Central memory CD8-positive, alpha-beta T cell (primary cell): ENCODE measurements at regions not wholly inside any gene's neighbourhood (a gene's known extent, or its start where the extent isn't known, plus 50 kb on each side); places are given as distances from the start of the nearest gene placed in this dataset.
"Not testable (repeated sequence)": the region's sequence is repeated elsewhere in the genome, so short reads cannot be mapped to it uniquely, and the experiment has no call there.

ENCODE experiments used
- ATAC-seq: fragments of 150-1000 bp; cut with Tn5 transposase; replicated peaks from 2 replicates; pipeline ENCODE4 v1.10.0; 2022; ENCODE audit warnings: mild to moderate bottlenecking, moderate FRiP score, moderate number of reproducible peaks; ENCODE audit not compliant: poor library complexity, severe bottlenecking; ENCODE audit errors: extremely low read depth
- DNase-seq, 2 donors: peaks; one replicate each; pipeline ENCODE4 v3.0.0; 2021; ENCODE audit warnings: low spot score in 2 of 2
- H3K27ac Mint-ChIP-seq: one replicate; pipeline ENCODE4 v1.8.0; 2022; ENCODE audit warnings: low read depth, mild to moderate bottlenecking, moderate library complexity, mixed read lengths
- H3K27me3 Mint-ChIP-seq: one replicate; pipeline ENCODE4 v1.8.0; 2022; ENCODE audit warnings: mixed read lengths
- H3K36me3 Mint-ChIP-seq: one replicate; pipeline ENCODE4 v1.8.0; 2022; ENCODE audit warnings: mild to moderate bottlenecking, moderate library complexity, mixed read lengths; ENCODE audit not compliant: insufficient read depth
- H3K4me1 Mint-ChIP-seq: one replicate; pipeline ENCODE4 v1.8.0; 2022; ENCODE audit warnings: mixed read lengths
- H3K4me3 Mint-ChIP-seq: one replicate; pipeline ENCODE4 v1.8.0; 2022; ENCODE audit warnings: mild to moderate bottlenecking, moderate library complexity, mixed read lengths
- H3K9me3 Mint-ChIP-seq: one replicate; pipeline ENCODE4 v1.8.0; 2022; ENCODE audit warnings: mixed read lengths

- no peaks in the 10 kb centered on the region for H3K36me3 Mint-ChIP-seq
- H3K4me3 Mint-ChIP-seq: no peak overlapping the region
- DNase-seq (no peak), ATAC-seq (no peak)
- no peaks in the 10 kb centered on the region for H3K9me3 Mint-ChIP-seq
- H3K4me1 Mint-ChIP-seq: no peaks in the 10 kb centered on the region
- H3K27ac Mint-ChIP-seq: no peak overlapping the region
- H3K27me3 Mint-ChIP-seq: peaks cover 16% of the 10 kb centered on the region
Measured at GRCh38 chr16:48084826-48085225, 71.0 kb downstream of the ABCC12 start.

DNA sequence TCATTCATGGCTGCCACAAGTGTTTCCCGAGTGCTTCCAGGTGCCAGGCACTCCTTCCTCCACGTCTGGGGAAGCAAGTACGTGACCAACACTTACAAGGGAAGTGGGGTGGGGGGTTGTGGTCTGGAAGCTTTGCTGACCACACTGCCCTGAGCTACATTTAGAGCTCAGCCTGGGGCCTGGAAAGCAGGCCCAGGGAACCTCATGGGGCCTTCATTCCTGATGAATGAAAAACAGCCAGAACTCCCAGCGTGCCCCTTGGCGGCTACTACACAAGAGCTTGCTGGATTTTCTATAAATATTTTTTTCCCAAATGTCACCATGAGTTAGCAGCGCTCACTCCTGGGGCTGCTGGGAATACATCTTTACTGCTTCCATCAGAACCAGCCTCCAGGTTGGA, 73.3 kb downstream of the ABCC12 start:
- Mint-ChIP-seq H3K9me3 (no peaks in the 10 kb centered on the region), H3K4me3 (no peak overlapping the region), H3K27ac (no peak overlapping the region), H3K27me3 (peaks cover 16% of the 10 kb centered on the region), H3K4me1 (no peaks in the 10 kb centered on the region), H3K36me3 (no peaks in the 10 kb centered on the region)
- DNase-seq (no peak), ATAC-seq (no peak)

- Mint-ChIP-seq H3K4me1 (no peaks in the 10 kb centered on the region), H3K9me3 (no peaks in the 10 kb centered on the region), H3K4me3 (no peak overlapping the region), H3K36me3 (no peaks in the 10 kb centered on the region), H3K27me3 (peaks cover 16% of the 10 kb centered on the region), H3K27ac (no peak overlapping the region)
- ATAC-seq (no peak), DNase-seq (no peak)
Measured at GRCh38 chr16:48081656-48082055, 74.1 kb downstream of the ABCC12 start.

DNA sequence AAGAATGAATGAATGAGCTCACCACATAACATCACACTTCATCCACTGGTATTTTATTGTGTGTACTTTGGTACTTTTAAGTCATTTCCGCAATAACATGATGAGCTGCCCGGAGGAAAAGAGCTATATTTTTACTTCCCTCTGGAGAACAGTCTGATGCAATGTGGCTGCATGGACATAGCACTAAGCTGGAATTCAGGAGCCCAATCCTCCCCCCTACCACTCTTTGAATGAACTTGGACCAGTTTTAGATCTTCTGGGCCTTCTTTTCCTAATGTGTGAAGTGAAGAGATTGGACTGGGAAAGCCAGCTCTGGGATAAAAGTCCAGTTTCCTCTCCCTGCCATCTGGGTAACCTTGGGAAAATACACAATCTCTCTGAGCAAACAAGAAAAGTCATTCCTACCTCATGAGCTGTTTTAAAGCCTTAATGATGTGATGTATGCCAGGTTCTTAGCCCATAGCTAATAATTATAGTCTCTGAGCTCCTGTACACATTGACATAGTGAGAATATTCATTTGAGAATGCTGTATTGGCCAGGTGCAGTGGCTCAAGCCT, 79.3 kb downstream of the ABCC12 start:
- Mint-ChIP-seq H3K9me3 (no peaks in the 10 kb centered on the region), H3K27me3 (peaks cover 33% of the 10 kb centered on the region), H3K4me1 (no peaks in the 10 kb centered on the region), H3K36me3 (no peaks in the 10 kb centered on the region), H3K27ac (no peak overlapping the region), H3K4me3 (no peak overlapping the region)
- DNase-seq (no peak), ATAC-seq (no peak)

DNA sequence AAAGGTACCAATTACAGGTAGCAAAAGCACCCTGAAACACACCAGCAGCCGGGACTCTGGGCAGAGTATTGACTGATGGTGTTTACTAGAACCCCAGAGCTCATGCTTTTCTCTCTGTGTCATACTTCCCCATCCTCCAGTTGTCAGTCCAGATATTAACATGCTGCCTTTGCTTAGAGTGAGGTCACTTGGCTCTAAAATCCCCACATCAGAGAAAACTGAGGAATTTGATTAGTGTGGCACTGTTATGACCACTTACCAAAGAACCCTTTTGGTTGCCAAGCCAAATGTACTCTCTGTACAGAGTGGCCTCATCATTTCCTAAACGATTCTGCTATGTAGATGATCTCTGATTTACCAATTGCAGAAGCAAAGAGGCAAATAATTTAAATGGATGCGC, 80.4 kb downstream of the ABCC12 start:
- no peaks in the 10 kb centered on the region for H3K4me1 Mint-ChIP-seq
- H3K36me3 Mint-ChIP-seq: no peaks in the 10 kb centered on the region
- H3K4me3 Mint-ChIP-seq: no peak overlapping the region
- H3K27ac Mint-ChIP-seq: no peak overlapping the region
- H3K27me3 Mint-ChIP-seq: peaks cover 44% of the 10 kb centered on the region
- ATAC-seq: no peak
- no peaks in the 10 kb centered on the region for H3K9me3 Mint-ChIP-seq
- no peak for DNase-seq

DNA sequence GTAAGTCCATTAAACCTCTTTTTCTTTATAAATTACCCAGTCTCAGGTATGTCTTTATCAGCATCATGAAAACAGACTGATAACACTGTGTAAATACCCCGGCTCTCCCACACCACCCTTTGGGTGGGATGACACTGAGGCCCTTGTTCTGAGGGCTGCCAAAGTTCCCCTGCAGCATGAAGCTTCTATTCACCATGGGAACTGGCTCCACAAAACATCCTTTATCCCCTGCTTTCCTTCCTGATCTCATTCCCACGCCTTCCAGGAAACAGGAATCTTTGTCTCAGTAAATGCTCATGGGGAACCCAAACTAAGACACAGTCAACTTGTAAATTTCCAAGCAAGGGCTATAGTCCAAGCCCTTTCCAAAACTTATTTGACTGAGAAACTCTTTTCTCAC, 88.4 kb downstream of the ABCC12 start:
- H3K27me3 Mint-ChIP-seq: peaks cover 38% of the 10 kb centered on the region
- no peak for DNase-seq
- H3K36me3 Mint-ChIP-seq: peaks cover 1% of the 10 kb centered on the region
- no peaks in the 10 kb centered on the region for H3K4me1 Mint-ChIP-seq
- no peak for ATAC-seq
- no peak overlapping the region for H3K4me3 Mint-ChIP-seq
- no peak overlapping the region for H3K27ac Mint-ChIP-seq
- no peaks in the 10 kb centered on the region for H3K9me3 Mint-ChIP-seq

- Mint-ChIP-seq H3K4me1 (no peaks in the 10 kb centered on the region), H3K9me3 (no peaks in the 10 kb centered on the region), H3K4me3 (no peak overlapping the region), H3K27me3 (peaks cover 13% of the 10 kb centered on the region), H3K36me3 (peaks cover 1% of the 10 kb centered on the region), H3K27ac (no peak overlapping the region)
- DNase-seq: no peak
- ATAC-seq: no peak
Measured at GRCh38 chr16:48064971-48065370, 90.8 kb downstream of the ABCC12 start.

- Mint-ChIP-seq H3K27me3 (no peaks in the 10 kb centered on the region), H3K27ac (no peak overlapping the region), H3K4me3 (no peak overlapping the region), H3K36me3 (no peaks in the 10 kb centered on the region), H3K4me1 (no peaks in the 10 kb centered on the region), H3K9me3 (no peaks in the 10 kb centered on the region)
- ATAC-seq (no peak), DNase-seq (no peak)
Measured at GRCh38 chr16:48062681-48063080, 93.1 kb downstream of the ABCC12 start.

- peaks cover 1% of the 10 kb centered on the region for H3K36me3 Mint-ChIP-seq
- ATAC-seq: no peak
Measured at GRCh38 chr16:48059936-48060335, 95.9 kb downstream of the ABCC12 start.

GRCh38 chr16:48059190-48059589, 96.6 kb downstream of the ABCC12 start:
- H3K4me1 Mint-ChIP-seq, DNase-seq, H3K4me3 Mint-ChIP-seq, H3K36me3 Mint-ChIP-seq, H3K27ac Mint-ChIP-seq, H3K9me3 Mint-ChIP-seq, ATAC-seq: not testable (repeated sequence)
- peaks cover 22% of the 10 kb centered on the region for H3K27me3 Mint-ChIP-seq

More at GRCh38 chr16:48059936-48060335, 95.9 kb downstream of the ABCC12 start:
- H3K9me3 Mint-ChIP-seq: no peaks in the 10 kb centered on the region
- H3K27me3 Mint-ChIP-seq: peaks cover 15% of the 10 kb centered on the region
- H3K27ac Mint-ChIP-seq: no peak overlapping the region
- no peak overlapping the region for H3K4me3 Mint-ChIP-seq
- DNase-seq: no peak
- no peaks in the 10 kb centered on the region for H3K4me1 Mint-ChIP-seq

DNA sequence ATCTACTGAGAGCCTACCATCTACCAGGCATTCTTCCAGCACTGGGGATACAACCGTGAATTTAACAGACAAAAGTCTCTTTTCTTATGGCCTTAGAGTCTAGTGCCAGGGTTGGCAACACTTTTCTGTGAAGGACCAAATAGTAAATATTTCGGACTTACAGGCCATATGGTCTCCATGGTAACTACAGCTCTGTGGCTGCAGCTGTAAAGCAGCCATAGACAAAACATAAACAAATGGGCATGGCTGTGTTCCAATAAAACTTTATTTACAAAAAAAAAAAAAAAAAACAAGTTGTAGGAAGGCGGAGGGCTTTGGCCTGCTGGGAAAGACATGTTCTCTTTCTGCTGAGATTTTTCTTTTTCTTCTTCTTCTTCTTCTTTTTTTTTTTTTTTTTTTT, 98.7 kb downstream of the ABCC12 start:
- Mint-ChIP-seq H3K27ac (no peak overlapping the region), H3K4me1 (no peaks in the 10 kb centered on the region)

GRCh38 chr16:48054881-48055601, 100.8 kb downstream of the ABCC12 start:
- Mint-ChIP-seq H3K9me3 (no peaks in the 10 kb centered on the region), H3K27me3 (peaks cover 44% of the 10 kb centered on the region), H3K27ac (no peak overlapping the region), H3K36me3 (peaks cover 3% of the 10 kb centered on the region), H3K4me1 (no peaks in the 10 kb centered on the region), H3K4me3 (no peak overlapping the region)
- ATAC-seq (no peak), DNase-seq (no peak)

More for the DNA sequence above, 98.7 kb downstream of the ABCC12 start:
- no peak for ATAC-seq
- no peak overlapping the region for H3K4me3 Mint-ChIP-seq
- DNase-seq: no peak
- H3K9me3 Mint-ChIP-seq: no peaks in the 10 kb centered on the region
- H3K27me3 Mint-ChIP-seq: peaks cover 31% of the 10 kb centered on the region
- peaks cover 1% of the 10 kb centered on the region for H3K36me3 Mint-ChIP-seq

DNA sequence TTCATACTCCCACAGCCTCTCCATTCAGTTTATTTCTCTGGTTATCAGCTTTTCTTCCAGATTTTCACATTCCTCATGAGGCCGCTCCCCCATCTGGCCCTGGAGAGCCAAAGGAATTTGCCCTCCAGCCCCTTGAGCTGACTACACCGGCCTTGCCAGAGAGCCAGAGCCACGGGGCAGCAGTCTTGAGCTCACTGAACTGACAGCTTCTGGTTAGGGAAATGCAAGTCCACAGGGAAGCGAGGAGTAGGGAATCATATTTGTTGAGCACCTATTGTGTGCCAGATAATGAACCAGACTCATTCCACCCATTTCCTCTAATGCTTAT, 102.4 kb downstream of the ABCC12 start:
- Mint-ChIP-seq H3K4me1 (no peaks in the 10 kb centered on the region), H3K9me3 (no peaks in the 10 kb centered on the region), H3K27ac (no peak overlapping the region), H3K36me3 (peaks cover 3% of the 10 kb centered on the region), H3K27me3 (peaks cover 44% of the 10 kb centered on the region), H3K4me3 (no peak overlapping the region)
- no peak for DNase-seq
- no peak for ATAC-seq
